Stimulated activated CD4-positive, alpha-beta T cell treated with anti-CD3 and anti-CD28 coated beads, TNF-alpha, amount 100 ng/mL, for 24 hours (primary cell): ENCODE measurements at regions not wholly inside any gene's neighbourhood (a gene's known extent, or its start where the extent isn't known, plus 50 kb on each side); places are given as distances from the start of the nearest gene placed in this dataset.

Source experiments
- DNase-seq, 3 experiments: peaks; one replicate each; pipeline ENCODE4 v3.0.0-alpha.2; 2020; ENCODE audit warnings: low read depth in 3 of 3

DNA sequence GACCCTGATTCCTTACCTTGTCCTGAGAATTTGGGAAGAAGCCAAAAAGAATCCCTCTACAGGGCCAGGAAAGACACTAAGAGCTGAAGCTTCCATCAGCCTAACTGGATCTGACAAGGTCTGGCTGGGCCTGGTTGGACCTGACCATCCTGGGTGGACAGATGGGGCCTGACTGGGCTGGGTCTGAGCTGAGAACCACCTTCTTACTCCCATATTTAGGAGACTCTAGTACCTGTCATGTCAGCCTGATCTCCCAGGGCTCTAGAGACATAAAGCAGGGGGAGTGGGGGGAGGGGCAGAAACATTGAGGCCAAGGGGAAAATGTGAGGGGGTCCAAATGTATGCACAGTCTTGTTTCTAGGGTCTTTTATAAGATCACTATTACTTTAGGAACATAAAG is 129.9 kb downstream of the BUD13 start:
- no peak for DNase-seq

DNA sequence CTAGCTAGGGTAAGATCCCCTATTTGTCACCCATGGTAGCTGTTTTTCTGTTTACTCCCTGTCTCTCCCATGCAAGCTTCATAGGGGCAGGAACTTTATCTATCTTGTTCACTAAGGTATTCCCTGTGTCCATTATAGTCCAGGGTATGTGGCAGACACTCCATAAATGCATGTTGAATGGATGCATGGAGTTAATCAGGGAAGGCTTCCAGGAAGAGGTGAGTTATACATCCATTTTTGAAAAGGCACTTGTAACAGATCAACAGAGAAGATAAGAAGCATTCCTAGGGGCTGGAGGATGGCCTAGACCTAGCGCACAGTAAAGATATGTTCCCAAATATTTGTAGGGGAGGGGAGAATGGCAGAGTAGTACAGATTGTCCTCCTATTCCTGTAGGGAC is 130.3 kb downstream of the BUD13 start:
- DNase-seq: no peak

DNA sequence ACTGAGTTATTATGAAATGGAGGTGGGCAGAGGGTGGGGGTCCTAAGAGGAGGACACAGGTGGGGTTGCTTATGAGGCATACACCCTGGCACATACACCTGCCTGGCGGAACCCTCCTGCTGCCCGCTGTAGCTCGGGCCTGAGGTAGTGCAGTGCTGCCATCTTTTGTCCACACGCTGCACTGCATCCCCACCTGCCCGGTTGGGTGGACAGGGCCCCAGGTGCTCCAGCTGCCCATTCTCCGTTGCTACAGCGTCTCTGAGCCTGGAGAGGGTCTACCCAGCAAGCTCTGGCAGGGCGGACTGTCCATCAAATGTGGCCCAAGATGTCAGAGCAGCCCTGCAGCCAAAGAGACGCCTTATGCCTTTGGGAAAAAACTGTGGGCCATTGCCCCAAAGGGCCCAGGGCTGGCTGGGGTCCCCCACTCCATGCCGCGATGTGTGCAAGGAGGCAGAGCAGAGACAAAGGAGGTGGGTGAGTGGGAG is 131.2 kb downstream of the BUD13 start:
- peak in 1 of 3 experiments; percentile 27 for DNase-seq

- DNase-seq: no peak
Measured at GRCh38 chr11:116640641-116641402, 132.0 kb downstream of the BUD13 start.

- DNase-seq: no peak
Measured at GRCh38 chr11:116638463-116638862, 134.3 kb downstream of the BUD13 start.

DNA sequence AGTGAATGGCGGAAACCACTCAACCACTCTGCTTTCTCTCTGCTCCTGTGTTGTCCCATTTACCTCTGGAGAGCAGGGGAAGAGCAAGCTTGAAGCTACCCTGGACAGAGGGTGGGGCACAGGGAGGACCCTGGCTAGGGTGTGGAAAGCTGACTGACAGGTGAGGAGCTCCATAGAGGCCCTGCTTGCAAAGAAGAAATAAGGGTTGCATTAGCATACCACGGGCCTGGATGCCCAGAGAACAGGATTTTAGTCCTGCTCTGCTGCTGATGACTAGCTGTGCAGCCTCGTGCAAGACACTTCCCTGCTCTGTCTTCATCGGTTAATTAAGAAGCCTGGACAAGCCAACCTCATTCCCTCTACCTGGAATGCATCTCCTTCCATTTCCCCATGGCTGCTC is 135.0 kb downstream of the BUD13 start:
- DNase-seq: no peak

- DNase-seq: no peak
Measured at GRCh38 chr11:116636341-116636929, 136.4 kb downstream of the BUD13 start.

DNA sequence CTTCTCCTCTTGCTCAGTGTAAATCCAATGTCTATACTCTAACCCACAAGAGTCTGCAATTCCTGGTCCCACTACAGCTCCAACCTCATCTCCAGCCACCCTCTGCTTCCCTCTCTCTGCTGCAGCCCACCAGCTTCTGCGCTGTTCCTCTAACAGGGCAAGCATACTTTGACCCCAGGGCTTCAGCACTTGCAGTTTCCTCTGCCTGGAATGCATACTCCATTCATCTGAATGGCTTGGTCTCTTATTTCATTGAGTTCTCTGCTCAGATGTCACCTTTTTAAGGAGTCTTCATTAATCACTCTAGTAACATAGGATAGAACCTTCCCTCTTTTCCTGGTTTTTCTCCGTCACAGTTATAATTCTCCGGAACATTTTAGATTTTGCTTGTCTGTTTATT is 141.6 kb downstream of the BUD13 start:
- DNase-seq: no peak

- no peak for DNase-seq
Measured at GRCh38 chr11:116618461-116618860, 154.3 kb downstream of the BUD13 start.

- DNase-seq: no peak
Measured at GRCh38 chr11:116615211-116615865, 157.4 kb downstream of the BUD13 start.

DNA sequence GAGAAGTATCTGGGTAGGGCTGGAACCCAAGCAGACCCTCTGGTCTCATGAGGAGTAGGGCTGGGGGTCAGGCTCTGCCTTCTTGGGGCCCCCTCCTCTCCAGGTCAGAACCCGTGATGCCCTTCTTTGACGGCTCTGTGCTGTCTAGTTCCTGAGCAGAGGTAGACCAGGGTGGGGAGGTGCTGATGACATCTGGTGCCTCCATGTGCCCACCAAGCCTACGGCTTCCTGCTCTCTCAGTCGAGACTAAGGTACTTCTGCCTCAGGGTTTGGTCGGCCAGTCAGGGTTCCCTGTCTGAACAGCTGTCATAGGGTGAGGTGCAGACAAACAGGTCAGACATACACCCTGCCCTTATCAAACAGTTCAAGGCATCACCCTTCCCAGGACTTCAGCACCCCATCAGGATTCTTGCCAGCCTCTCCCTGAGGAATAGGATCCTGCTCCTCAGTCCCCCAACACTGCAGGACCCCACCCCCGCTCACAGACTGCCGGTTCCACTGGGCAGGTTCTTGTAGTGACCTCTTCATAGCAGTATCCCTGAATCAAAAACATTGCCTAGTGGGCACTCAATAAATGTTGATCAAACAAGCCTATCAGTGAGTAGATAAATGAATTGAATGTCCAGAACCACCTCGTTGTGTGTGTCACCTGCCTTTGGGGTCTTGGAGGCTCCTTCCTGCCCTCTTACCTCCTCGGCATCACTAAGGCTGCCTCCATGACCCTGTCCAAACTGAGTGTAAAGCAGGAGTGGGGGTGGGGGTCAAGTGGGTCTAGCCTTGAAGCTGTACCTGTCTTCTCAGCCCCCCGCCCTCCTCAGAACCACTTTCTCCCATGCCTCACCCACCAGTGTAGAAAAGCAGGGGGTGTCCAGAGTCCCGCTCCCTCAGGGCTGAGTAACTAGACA is 158.2 kb downstream of the BUD13 start:
- DNase-seq: no peak

DNA sequence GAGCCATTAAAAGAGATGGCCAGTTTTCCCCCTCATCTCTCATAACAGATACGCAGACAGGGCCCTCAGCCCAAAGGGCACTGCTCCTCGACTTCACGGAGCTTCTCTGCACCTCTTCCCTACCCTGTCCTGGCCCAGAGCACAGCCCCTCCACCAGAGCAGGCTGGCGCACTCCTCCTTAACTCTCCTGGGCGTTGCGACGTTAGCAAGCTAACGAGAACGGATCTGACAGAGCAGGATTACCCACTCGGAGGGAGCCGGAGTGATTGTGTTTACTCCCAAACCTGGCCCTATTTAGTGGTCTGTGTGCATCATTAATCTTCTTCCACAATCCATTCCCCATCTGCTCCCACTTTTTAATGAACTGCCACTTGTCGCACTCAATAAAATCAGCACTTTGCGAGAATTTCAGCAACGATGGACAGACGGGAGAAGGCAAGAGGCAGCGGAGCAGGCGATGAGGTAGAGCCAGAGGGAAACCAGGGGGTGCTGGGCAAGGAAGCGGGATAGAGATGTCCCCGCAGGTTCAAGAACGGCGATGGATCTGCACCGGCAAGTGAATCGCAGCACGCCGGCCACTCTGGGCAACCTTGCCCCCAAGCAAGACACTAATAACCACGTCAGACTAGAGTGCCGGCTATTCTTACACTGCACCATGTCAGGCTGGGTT is 159.4 kb downstream of the BUD13 start:
- DNase-seq: no peak

- DNase-seq: no peak
Measured at GRCh38 chr11:116611998-116612620, 160.7 kb downstream of the BUD13 start.

DNA sequence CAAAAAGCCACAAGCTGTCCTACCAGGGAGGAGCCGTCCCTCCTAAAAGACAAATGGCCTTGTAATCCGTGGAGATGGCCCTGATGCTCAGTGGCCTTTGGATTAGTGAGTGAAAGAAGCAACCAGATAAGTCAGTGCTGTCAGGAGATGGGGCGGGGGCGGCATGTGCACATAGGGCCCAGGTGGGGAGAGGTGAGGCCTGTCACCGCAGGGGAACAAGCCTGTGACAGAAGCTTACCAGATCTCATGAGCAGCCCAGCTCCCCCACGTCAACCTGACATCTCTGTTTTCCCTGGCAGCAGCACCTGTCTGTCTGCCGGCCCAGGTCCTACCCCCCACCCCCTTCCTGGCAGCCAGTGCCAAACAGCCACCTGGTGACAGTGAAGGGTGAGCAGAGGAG is 162.6 kb downstream of the BUD13 start:
- no peak for DNase-seq

DNA sequence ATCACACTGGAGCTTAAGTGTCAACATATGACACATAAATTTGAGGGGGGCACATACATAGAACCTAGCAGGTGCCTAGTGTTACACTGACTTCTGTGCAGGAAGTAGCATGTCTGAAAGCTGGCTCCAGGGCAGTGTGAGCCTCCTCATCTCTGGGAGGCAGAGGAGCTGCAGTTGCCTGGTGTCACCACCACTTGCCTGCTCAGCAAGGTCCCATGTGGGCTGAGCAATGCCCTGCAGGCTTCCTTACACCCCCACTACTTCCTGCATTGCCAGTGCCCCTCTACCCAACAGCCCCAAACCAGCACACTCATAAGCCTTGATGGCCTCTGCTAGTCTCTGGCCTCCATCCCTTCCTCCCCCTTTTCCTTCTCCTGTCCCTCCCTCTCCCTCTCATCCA is 165.8 kb downstream of the BUD13 start:
- no peak for DNase-seq

DNA sequence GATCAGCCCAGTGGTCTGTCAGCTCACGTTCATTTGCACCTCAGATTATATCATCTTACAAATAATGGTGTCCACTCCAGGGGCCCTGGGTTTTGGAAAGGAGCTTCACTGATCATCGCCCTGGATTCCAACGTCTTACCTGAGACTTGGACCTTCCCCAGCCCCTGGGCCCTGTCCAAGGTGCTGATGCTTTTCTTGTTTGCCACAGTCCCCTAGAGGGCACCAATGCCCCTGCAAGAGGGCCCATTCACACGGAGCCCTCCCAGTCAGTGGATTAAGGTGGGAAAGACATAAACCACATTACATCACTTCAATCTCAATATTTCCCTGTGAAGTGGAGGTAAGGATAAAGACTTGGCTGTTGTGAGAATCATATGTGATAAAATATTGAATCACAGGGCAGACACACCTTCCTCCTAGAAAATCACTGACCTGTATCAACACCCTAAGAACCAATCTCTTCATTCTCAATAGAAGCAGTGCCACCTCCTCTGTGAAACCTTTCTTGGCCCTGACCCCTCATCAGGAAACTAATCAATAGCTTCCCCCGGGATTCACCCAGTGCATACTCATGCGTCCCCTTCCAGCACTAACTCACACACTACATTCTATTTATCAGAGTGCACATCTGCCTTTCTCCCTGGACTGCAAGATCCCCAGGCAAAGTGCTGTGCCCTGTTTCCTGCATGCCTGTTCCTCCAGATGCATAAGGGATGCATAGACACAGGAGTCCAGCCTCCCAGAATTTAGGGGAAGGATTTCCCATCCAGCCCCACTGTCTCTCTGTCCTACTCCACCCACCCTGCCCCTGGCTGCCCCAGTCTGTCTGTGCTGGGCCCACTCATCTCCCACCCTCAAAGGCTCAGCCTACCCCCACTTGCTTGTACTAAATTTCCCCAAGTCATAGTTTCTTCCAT is 167.0 kb downstream of the BUD13 start:
- peak in 1 of 3 experiments; percentile 18 for DNase-seq

GRCh38 chr11:116603728-116604323 is 169.0 kb downstream of the BUD13 start:
- DNase-seq: no peak

DNA sequence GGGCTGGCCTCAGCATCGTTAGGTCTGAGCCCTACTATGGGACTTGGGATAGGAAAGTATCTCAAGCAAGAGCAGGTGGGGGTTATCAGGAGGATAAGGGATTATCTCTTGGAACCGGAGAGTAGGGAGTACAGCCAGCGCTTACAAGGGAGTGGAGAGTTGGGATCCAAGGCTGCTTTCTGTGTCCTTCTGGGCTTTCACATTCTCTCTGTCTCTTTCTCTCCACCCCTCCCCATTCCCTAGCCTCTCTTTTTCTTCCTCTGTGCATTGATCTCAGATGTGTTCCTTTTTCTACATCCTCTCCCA is 170.2 kb downstream of the BUD13 start:
- no peak for DNase-seq

DNA sequence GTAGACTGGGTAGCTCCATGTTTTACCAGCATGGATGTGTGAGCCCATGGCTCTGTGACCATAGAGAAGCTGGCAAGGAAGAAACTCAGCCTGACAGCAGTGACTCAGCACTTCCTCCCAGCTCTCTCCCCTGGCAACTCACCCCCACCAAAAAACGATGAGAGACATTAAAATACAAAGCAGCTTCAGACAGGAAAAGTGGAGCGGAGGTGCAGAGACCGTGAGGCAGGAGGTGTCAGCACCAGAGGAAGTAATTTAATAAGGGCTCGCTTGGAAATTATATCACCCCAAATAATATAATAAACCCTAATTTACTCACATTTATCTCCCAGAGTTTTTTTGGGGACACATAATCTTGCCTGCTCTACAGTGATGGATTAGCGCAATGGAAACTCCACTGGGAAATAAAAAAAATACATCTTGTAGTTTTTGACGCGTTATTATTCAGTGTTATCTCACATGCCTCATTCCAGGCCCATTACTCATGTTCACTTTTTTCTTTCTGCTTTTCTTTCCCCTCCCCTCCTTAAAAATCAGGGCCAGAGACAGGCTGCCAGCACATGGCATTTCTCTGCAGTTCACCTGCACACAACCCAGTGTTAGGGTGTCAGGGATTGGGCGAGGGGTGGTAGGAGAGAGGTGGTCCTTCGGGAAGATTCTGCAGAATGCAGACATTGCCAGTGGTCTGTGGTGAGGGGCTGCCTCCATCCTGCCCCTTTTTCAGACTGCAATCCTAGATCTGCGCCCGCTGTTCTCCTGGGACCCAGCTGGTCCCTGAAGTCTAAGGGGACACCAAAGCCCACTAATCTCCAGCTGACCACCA is 170.8 kb downstream of the BUD13 start:
- DNase-seq: no peak
